Coronary artery (tissue), 2 donors: ENCODE measurements at regions not wholly inside any gene's neighbourhood (a gene's known extent, or its start where the extent isn't known, plus 50 kb on each side); places are given as distances from the start of the nearest gene placed in this dataset.

ENCODE experiments used
- DNase-seq: peaks from one replicate; pipeline ENCODE4 v3.0.0-alpha.2; 2017; ENCODE audit warnings: low spot score
- H3K27ac ChIP-seq, 2 donors: fragments of 200-600 bp; sonication (generic); one replicate each; pipeline ENCODE4 v1.5.1; 2016 to 2019
- H3K4me3 ChIP-seq: fragments of 200-600 bp; sonication (generic); 2 replicates; pipeline ENCODE4 v1.5.1; 2016; ENCODE audit warnings: mild to moderate bottlenecking, moderate library complexity
- TF ChIP-seq, protein P1 (sequence below): fragments of 200-600 bp; sonication (generic); IDR thresholded peaks from one replicate; pipeline ENCODE4 v1.5.1; 2019; ENCODE audit warnings: antibody characterized with exemption

GRCh38 chr2:144944546-144945220 is 424.8 kb upstream of the ZEB2 start:
- Histone ChIP-seq H3K27ac (peak overlapping the region in 1 of 2 donors; percentile 18), H3K4me3 (peak overlapping the region; percentile 19)
- DNase-seq = no peak
- TF ChIP-seq, protein P1, sequence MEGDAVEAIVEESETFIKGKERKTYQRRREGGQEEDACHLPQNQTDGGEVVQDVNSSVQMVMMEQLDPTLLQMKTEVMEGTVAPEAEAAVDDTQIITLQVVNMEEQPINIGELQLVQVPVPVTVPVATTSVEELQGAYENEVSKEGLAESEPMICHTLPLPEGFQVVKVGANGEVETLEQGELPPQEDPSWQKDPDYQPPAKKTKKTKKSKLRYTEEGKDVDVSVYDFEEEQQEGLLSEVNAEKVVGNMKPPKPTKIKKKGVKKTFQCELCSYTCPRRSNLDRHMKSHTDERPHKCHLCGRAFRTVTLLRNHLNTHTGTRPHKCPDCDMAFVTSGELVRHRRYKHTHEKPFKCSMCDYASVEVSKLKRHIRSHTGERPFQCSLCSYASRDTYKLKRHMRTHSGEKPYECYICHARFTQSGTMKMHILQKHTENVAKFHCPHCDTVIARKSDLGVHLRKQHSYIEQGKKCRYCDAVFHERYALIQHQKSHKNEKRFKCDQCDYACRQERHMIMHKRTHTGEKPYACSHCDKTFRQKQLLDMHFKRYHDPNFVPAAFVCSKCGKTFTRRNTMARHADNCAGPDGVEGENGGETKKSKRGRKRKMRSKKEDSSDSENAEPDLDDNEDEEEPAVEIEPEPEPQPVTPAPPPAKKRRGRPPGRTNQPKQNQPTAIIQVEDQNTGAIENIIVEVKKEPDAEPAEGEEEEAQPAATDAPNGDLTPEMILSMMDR = no peak

DNA sequence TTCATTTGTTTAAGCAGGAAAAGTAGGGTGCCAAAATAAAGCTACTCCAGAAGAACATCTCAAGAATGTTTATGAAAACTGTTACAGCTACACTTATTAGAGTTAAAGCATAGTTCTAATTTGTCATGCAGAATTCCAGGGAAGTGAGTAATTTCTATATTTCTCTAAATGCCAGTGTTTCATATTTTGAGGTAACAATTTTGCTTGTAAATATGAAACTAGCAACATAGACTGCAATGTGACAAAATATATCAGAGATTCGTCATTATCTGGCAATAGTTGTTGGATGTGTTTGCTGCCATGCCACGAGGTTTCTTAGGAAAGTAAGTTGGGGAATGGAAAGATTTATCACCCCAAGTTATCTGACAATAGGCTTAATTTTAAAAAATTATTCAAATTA is 424.1 kb upstream of the ZEB2 start:
- Histone ChIP-seq H3K27ac (peak overlapping the region; percentile 14 to 30), H3K4me3 (peak overlapping the region; percentile 19)
- TF ChIP-seq, protein P1 = no peak
- no peak for DNase-seq

DNA sequence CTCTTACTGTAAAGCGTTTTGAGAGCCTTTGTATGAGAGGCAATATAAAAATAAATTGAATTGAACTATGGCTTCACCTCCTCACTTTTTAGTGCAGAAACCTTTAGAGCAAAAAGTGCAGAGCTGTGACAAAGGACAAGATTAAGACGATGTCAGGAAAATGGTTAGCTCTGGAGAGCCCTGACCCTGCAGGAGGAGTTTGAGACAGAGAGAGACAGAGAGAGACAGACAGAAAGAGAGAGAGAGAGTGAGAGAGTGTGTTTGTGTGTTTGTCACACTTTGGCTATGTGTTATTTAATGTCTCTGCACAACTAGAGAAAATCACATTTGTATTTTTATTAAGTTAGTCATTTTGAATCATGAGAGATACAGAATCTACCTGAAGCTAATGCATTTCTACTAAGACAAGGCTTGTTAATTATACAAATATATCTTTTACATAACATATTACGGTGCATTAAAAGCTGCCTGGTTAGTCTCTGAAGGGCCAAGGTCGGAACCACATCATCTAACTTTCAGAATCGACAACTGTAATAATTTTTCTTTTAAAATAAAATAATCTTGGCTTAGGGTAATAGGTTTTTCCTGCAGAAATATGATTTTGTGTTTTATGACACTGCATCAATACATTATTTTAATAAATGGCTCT is 423.5 kb upstream of the ZEB2 start:
- DNase-seq = no peak
- Histone ChIP-seq H3K4me3 (peak overlapping the region; percentile 19), H3K27ac (peak overlapping the region in 1 of 2 donors; percentile 14)
- TF ChIP-seq, protein P1 = no peak

GRCh38 chr2:144942516-144943256 is 422.8 kb upstream of the ZEB2 start:
- Histone ChIP-seq H3K4me3 (no peak overlapping the region), H3K27ac (peak overlapping the region; percentile 0 to 9)
- DNase-seq = no peak
- TF ChIP-seq, protein P1 = no peak

DNA sequence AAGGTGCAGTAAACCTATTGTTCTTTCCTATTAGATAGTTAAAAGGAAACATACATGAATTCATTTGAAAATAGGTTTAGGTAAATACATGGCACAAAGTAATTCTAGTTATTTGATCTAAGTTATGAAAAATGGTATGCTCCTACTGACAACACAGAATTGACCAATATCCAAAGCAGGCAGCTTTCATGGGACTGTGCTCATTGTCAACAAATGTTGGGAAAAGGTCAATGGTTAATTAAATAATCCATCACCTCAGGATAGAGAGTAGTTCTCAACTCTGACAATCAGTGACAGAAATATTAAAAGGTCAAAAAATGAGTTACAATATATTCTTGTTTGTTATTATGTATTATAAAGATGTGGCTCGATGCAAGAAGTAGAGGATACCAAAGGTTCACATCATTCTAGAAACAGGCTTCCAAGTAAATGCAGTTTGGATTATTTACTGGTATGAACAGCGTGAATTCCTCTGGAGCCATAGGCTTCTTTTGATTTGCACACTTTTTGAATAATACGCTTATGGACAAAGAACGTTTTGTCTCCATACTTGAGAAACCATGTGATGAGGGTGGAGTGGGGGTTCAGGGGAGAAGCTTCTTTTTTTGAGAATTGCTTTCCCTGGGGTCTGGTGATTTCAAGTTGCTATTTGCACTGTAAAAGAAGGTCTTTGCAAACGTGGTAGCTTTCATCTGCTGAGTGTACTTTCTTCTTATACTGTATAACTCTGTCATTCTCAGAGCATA is 422.0 kb upstream of the ZEB2 start:
- Histone ChIP-seq H3K27ac (no peak overlapping the region), H3K4me3 (no peak overlapping the region)
- TF ChIP-seq, protein P1 = no peak
- DNase-seq = no peak

GRCh38 chr2:144939590-144939989 is 419.7 kb upstream of the ZEB2 start:
- TF ChIP-seq, protein P1 = no peak
- Histone ChIP-seq H3K27ac (peak overlapping the region; percentile 50 to 59), H3K4me3 (no peak overlapping the region)
- DNase-seq = no peak
